ENCODE measurements at regions not wholly inside any gene's neighbourhood (a gene's known extent, or its start where the extent isn't known, plus 50 kb on each side); places are given as distances from the start of the nearest gene placed in this dataset.
"Not testable (repeated sequence)": the region's sequence is repeated elsewhere in the genome, so short reads cannot be mapped to it uniquely, and the experiment has no call there.

DNA sequence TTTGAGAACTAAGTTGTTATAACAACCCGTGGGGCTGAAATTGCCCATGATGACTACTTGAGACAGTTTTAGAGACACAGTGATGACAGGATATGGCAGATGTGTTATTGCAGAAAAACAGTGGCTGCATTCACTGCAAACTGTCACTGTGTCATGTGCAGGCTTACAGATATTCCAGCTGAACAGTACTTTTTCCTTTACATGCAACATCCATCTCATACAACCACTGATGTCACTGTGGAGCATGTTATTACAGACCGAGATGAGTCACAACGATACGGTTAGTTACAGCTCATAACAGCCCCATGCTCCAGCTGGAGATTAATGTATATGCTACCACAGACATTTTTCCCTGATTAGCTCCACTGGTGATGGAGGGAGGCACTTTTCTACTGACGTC lies 207.4 kb downstream of the TMA16 start:
- no peak overlapping the region for H3K4me3 ChIP-seq (ENCODE audit: low read depth, low read length)
- ChIA-PET POLR2A (no interaction called here), CTCF (no interaction called here)
- no peak for DNase-seq (ENCODE audit: low read depth, low spot score)
- TF ChIP-seq, protein P1, sequence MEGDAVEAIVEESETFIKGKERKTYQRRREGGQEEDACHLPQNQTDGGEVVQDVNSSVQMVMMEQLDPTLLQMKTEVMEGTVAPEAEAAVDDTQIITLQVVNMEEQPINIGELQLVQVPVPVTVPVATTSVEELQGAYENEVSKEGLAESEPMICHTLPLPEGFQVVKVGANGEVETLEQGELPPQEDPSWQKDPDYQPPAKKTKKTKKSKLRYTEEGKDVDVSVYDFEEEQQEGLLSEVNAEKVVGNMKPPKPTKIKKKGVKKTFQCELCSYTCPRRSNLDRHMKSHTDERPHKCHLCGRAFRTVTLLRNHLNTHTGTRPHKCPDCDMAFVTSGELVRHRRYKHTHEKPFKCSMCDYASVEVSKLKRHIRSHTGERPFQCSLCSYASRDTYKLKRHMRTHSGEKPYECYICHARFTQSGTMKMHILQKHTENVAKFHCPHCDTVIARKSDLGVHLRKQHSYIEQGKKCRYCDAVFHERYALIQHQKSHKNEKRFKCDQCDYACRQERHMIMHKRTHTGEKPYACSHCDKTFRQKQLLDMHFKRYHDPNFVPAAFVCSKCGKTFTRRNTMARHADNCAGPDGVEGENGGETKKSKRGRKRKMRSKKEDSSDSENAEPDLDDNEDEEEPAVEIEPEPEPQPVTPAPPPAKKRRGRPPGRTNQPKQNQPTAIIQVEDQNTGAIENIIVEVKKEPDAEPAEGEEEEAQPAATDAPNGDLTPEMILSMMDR (IDR thresholded peaks at IDR 0.05; ENCODE audit: insufficient read depth, low read length, missing control alignments) = no peak

DNA sequence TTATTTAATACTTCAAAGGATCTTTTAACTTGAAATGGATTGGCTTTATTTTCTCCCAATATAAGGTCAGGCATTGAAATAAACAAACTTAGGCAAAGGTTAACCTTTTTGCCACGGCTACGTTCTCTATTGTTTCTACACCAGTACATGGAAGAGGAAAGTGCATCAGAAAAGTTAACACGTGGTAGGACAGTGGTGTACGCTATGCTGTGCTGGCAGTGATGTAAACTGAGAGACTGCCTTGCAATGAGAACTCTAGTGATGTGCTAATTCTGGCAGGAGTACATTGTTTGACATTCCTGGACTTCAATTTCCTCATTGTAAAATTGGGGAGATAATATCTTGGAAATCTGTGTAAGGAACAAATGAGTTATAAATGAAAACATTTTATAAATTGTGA lies 208.2 kb downstream of the TMA16 start:
- DNase-seq (ENCODE audit: low read depth, low spot score) = no peak
- TF ChIP-seq, protein P1 (IDR thresholded peaks at IDR 0.05; ENCODE audit: insufficient read depth, low read length, missing control alignments) = no peak
- POLR2A ChIA-PET = no interaction called here
- H3K4me3 ChIP-seq (ENCODE audit: low read depth, low read length) = no peak overlapping the region
- CTCF ChIA-PET = no interaction called here

DNA sequence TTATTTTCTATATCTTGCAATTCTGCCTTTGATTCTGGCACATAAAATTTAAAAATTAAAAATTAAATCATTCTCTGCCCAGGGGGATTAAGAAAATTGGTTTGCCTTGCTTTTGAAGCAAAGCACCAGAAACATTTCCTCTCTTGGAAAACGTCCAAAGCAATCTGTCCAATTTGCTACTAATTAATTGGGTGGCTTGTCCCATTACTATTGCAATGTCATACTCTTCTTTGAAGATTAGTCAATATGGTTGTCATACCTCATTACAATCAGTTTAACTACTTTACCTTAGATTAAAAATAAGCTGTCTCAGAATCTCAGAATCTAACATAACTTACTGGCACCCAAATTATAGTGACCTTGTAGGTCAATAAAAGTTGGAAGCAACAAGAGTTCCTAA lies 208.8 kb downstream of the TMA16 start:
- ChIA-PET POLR2A (no interaction called here), CTCF (no interaction called here)
- TF ChIP-seq, protein P1 (IDR thresholded peaks at IDR 0.05; ENCODE audit: insufficient read depth, low read length, missing control alignments) = no peak
- H3K4me3 ChIP-seq (ENCODE audit: low read depth, low read length) = no peak overlapping the region
- DNase-seq (ENCODE audit: low read depth, low spot score) = no peak

DNA sequence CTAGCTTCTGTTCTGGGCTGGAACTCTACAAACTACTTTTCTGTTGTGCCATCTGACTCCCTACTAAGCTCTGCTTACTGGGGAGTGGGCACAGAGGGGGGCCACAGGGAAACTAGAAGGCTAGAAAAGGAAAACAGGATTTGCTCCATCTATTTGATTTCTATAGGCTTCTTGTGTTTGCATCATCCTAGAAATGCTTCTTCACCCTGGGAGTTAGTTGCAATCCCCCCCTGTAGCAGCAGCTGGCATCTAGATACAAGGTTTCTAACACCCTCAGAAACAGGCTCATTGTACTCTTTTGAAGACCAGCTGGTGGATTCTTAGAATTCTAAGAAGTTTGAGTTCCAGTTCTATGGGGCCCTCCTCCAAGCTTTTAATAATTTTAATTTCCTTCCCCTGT lies 213.4 kb downstream of the TMA16 start:
- no peak for DNase-seq (ENCODE audit: low read depth, low spot score)
- no peak overlapping the region for H3K4me3 ChIP-seq (ENCODE audit: low read depth, low read length)
- CTCF ChIA-PET = no interaction called here
- POLR2A ChIA-PET = no interaction called here
- TF ChIP-seq, protein P1 (IDR thresholded peaks at IDR 0.05; ENCODE audit: insufficient read depth, low read length, missing control alignments) = no peak

DNA sequence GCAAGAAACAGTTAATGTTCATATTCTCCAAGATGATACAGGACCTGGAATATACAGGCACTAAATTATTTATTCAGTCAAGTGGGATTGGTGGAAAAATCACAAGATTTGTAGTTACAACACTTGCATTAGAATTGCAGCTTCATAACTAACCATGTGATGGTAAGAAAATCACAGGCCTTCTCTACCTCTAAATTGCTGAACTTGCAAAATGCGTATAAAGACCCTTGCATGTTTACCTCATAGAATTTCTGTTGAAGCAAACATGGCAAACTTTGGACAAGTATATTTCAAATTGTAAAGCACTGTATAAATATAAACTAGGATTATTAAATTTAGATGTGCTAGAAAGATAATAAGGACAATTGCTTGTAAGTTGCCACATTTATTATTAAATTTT lies 215.1 kb downstream of the TMA16 start:
- POLR2A ChIA-PET = no interaction called here
- CTCF ChIA-PET = no interaction called here
- TF ChIP-seq, protein P1 (IDR thresholded peaks at IDR 0.05; ENCODE audit: insufficient read depth, low read length, missing control alignments) = no peak
- no peak overlapping the region for H3K4me3 ChIP-seq (ENCODE audit: low read depth, low read length)
- DNase-seq (ENCODE audit: low read depth, low spot score) = no peak

DNA sequence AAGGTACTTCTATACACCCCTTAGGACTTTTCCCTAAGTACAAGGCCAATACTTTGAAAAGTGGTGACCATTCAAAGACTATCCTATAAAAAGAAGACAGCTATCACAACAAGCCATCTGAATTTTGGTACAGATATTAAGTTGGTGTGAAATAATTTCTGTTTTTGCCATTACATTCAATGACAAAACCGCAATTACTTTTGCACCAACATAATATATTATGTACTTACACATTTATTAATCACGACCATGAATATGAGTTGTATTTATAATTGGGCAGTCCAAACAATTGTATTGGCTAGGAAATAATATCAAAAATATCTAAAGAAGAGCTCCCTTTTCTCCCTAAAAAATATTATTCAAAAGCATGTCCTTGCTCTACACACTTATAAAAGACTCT lies 215.7 kb downstream of the TMA16 start:
- no peak overlapping the region for H3K4me3 ChIP-seq (ENCODE audit: low read depth, low read length)

DNA sequence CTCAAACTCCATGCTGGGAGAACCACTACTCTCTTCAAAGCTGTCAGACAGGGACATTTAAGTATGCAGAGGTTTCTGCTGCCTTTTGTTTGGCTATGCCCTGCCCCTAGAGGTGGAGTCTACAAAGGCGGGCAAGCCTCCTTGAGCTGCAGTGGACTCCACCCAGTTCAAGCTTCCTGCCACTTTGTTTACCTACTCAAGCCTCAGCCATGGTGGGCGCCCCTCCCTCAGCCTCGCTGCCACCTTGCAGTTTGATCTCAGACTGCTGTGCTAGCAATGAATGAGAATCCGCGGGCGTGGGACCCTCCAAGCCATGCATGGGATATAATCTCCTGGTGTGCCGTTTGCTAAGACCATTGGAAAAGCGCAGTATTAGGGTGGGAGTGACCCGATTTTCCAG lies 230.0 kb downstream of the TMA16 start:
- DNase-seq (ENCODE audit: low read depth, low spot score); CTCF ChIA-PET; POLR2A ChIA-PET; H3K4me3 ChIP-seq (ENCODE audit: low read depth, low read length): not testable (repeated sequence)

More for the DNA sequence above, 215.7 kb downstream of the TMA16 start:
- TF ChIP-seq, protein P1 (IDR thresholded peaks at IDR 0.05; ENCODE audit: insufficient read depth, low read length, missing control alignments) = no peak
- ChIA-PET CTCF (no interaction called here), POLR2A (no interaction called here)
- no peak for DNase-seq (ENCODE audit: low read depth, low spot score)

Data from AG04449 (cell line).